ENCODE measurements at regions not wholly inside any gene's neighbourhood (a gene's known extent, or its start where the extent isn't known, plus 50 kb on each side); places are given as distances from the start of the nearest gene placed in this dataset.

DNA sequence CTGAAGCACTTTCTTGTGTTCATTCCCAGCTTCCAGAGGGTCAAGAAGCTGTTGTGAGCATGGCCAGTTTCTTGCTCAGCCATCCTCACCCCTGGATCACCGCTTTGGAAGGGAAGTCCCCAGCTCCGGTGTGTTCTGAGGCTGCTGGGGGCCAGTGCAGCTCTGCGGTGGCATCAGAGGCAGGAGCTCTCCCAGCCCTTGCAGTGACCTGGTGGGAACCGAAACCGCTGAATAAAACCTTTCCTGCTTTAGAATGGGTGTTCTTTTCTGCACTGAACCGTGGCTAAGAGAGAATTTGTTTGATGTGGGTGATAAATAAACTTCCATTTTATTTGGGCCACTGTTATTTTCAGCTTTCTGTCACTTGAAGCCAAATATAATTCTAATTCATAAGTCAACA lies 450.9 kb upstream of the VSTM2A start:
- TF ChIP-seq ZNF274 (IDR thresholded peaks at IDR 0.05; ENCODE audit: low read depth, low read length) = no peak
- no peak for TF ChIP-seq YY1 (IDR thresholded peaks at IDR 0.05; ENCODE audit: insufficient read depth, insufficient read length)

All from NT2/D1 (cell line).